Cardiac muscle cell (in vitro differentiated cells and primary cell): ENCODE measurements at regions not wholly inside any gene's neighbourhood (a gene's known extent, or its start where the extent isn't known, plus 50 kb on each side); places are given as distances from the start of the nearest gene placed in this dataset.

ENCODE experiments used
- DNase-seq, 2 donors: peaks; one replicate each; pipeline versions ENCODE4 v3.0.0 to v3.0.0-alpha.2; 2010 to 2017; ENCODE audit warnings: low read depth in 1 of 2, low spot score in 1 of 2
- H3K27ac ChIP-seq: fragments of 200-600 bp; sonication (generic); 2 replicates; pipeline ENCODE4 v1.5.1; 2016
- H3K27me3 ChIP-seq: fragments of 200-600 bp; sonication (generic); 2 replicates; pipeline ENCODE4 v1.6.0; 2016; ENCODE audit warnings: control low read depth
- H3K36me3 ChIP-seq: fragments of 200-600 bp; sonication (generic); 2 replicates; pipeline ENCODE4 v1.5.1; 2016; ENCODE audit warnings: control low read depth
- H3K4me1 ChIP-seq: fragments of 200-600 bp; sonication (generic); 2 replicates; pipeline ENCODE4 v1.8.1; 2017; ENCODE audit warnings: low read depth, mild to moderate bottlenecking, mixed run types
- H3K4me3 ChIP-seq: fragments of 200-600 bp; sonication (generic); 2 replicates; pipeline ENCODE4 v1.5.1; 2016; ENCODE audit warnings: mild to moderate bottlenecking
- H3K9me3 ChIP-seq: fragments of 200-600 bp; sonication (generic); 2 replicates; pipeline ENCODE4 v1.5.1; 2017; ENCODE audit warnings: low read depth, mild to moderate bottlenecking, control low read depth
- TF ChIP-seq, protein P1 (sequence below): IDR thresholded peaks from 2 replicates; pipeline ENCODE4 v1.5.1; 2012; ENCODE audit warnings: low read depth, mild to moderate bottlenecking, low read length

DNA sequence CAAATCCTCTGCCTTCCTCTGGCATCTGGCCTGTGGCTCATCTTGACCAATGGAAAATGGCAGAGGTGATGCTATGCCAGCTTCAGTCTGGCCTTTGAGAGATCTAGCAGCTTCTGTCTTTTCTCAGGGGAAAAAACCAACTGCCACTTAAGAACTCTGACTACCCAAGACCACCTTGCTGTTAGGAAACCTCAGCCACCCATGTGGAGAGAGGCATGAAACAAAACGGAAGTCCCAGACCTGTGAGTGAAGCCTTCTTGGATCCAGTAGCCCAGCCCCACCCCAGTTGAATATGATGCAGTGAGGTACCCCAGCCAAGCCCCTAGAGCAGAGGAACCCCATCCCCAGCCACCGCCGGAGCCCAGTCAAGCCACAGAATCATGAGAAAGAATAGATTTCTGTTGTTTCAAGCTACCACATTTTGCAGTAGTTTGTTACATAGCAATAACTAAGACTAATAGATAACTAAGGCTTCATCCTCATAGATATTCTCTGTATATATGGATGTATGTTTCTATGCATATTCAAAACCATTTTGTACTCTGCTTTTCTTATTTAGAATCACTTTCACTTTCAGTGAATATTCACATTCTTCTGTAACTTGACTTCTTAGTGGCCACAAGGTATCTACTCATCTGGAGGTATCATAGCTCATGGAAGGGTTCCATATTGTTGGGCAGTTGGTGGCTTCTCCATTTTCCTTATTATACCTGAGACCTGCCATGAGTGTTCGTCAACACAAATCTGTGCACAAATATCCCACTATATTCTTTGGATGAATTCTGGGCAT lies 142.1 kb downstream of the FBXO15 start:
- no peaks in the 10 kb centered on the region for H3K4me1 ChIP-seq
- TF ChIP-seq, protein P1, sequence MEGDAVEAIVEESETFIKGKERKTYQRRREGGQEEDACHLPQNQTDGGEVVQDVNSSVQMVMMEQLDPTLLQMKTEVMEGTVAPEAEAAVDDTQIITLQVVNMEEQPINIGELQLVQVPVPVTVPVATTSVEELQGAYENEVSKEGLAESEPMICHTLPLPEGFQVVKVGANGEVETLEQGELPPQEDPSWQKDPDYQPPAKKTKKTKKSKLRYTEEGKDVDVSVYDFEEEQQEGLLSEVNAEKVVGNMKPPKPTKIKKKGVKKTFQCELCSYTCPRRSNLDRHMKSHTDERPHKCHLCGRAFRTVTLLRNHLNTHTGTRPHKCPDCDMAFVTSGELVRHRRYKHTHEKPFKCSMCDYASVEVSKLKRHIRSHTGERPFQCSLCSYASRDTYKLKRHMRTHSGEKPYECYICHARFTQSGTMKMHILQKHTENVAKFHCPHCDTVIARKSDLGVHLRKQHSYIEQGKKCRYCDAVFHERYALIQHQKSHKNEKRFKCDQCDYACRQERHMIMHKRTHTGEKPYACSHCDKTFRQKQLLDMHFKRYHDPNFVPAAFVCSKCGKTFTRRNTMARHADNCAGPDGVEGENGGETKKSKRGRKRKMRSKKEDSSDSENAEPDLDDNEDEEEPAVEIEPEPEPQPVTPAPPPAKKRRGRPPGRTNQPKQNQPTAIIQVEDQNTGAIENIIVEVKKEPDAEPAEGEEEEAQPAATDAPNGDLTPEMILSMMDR: no peak

DNA sequence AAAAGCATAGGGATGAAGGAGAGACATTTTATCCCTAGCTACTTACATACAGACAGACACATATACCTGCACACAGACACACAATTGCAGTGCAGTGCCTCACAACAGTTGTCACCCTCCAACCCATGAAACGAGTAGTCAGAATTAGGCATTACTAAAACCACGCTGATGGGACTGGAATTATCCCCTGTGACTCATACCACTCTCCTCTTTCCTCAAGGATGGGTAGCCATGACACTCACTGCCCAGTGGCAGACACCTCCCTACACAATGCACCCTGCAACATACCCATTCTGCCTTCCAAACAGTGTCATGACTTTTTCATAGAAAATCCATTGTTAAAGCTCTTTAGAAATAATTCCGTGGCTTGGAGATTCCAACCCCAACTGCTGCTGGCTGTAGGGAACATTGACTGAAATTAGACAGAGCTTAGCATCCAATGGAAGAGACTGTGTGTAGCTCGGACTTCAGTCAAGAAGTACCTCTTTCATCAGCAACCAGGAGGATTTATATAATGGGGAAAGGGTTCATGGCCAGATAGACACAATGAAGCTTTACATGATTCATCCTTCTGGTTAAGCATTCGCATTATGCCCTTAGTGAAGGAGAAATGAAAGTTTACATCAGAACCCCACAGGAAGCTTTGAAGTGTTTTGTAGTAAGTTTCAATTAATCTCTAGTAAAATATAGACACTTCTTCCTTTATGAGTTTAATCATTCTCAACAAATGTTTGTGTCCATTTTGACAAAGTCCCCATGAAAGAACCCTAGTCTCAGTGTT lies 155.2 kb downstream of the FBXO15 start:
- no peaks in the 10 kb centered on the region for H3K4me1 ChIP-seq
- no peak for DNase-seq
- TF ChIP-seq, protein P1: no peak
- no peaks in the 10 kb centered on the region for H3K9me3 ChIP-seq
- H3K4me3 ChIP-seq: no peak overlapping the region
- H3K27me3 ChIP-seq: no peaks in the 10 kb centered on the region
- H3K27ac ChIP-seq: no peak overlapping the region
- no peaks in the 10 kb centered on the region for H3K36me3 ChIP-seq

More for the DNA sequence above, 142.1 kb downstream of the FBXO15 start:
- H3K27me3 ChIP-seq: no peaks in the 10 kb centered on the region
- no peaks in the 10 kb centered on the region for H3K9me3 ChIP-seq
- H3K27ac ChIP-seq: no peak overlapping the region
- no peak for DNase-seq
- H3K36me3 ChIP-seq: no peaks in the 10 kb centered on the region
- no peak overlapping the region for H3K4me3 ChIP-seq

DNA sequence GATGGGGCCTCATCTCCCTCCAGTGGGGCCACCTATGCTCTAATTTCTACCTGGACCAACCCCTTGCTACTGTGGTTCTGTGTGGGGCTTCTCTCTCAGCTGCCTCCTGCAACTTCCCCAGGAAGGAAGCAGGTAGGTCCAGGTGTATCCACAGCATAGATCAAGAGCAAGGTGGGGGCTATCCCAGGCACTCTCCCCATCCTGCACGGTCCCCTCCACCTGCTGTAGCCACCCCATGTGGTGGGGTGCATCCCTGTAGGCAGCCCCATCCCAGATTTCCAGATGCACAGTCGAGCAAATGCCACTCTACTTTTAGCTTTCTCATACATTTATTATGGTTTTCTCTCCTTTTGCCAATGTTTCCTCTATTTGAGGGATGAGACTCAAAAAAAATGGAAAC lies 156.1 kb downstream of the FBXO15 start:
- H3K27ac ChIP-seq: no peak overlapping the region
- no peak overlapping the region for H3K4me3 ChIP-seq
- no peaks in the 10 kb centered on the region for H3K27me3 ChIP-seq
- no peaks in the 10 kb centered on the region for H3K9me3 ChIP-seq
- TF ChIP-seq, protein P1: no peak
- no peaks in the 10 kb centered on the region for H3K4me1 ChIP-seq
- no peak for DNase-seq
- no peaks in the 10 kb centered on the region for H3K36me3 ChIP-seq

DNA sequence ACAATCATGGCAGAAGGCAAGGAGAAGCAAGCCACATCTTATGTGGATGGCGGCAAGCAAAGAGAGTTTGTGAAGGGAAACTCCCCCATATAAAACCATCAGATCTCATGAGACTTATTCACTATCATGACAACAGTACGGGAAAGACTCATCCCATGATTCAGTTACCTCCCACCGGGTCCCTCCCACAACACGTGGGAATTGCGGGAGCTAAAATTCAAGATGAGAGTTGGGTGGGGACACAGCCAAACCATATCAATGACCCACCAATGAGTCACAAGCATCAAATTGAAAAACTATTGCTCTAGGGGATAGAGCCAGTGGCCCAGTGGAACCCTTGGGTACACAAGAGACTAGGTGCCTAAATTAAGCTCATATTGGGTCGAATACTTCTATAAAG lies 157.4 kb downstream of the FBXO15 start:
- Histone ChIP-seq H3K4me1 (no peaks in the 10 kb centered on the region), H3K27ac (no peak overlapping the region), H3K36me3 (no peaks in the 10 kb centered on the region), H3K27me3 (no peaks in the 10 kb centered on the region), H3K9me3 (no peaks in the 10 kb centered on the region), H3K4me3 (no peak overlapping the region)
- no peak for DNase-seq
- TF ChIP-seq, protein P1: no peak

DNA sequence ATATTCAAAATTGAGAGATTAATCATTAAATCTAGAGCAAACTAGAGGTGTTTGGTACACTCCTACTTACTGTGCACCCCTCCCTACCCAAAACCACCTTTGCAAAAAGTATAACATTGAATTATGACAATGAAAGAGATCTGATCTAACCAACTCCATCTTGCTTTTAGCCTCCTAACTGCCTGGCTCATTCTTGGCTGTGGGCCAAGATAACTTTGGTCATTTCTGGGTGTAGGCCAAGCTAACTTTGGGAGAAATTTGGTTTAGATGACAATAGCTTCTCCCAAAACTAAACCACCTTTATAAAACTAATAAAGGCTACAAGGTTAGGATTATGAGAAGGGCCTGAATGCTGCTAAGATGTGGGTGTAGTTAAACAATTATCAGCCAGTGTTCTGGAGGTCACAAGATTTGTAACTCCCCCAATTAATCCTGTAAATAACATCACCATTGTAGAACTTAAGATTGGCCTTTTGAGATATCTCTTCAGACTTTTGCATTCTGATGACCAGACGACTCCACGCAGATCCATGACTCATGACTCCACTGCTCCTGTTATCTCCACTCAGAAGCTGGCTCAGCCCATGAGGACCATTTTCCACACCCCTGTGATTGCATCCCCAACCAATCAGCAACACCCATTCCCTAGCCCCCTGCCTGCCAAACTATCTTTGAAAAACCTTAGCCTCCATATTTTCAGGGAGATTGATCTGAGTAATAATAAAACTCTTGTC lies 160.2 kb downstream of the FBXO15 start:
- Histone ChIP-seq H3K27me3 (no peaks in the 10 kb centered on the region), H3K9me3 (no peaks in the 10 kb centered on the region), H3K4me1 (no peaks in the 10 kb centered on the region), H3K36me3 (no peaks in the 10 kb centered on the region), H3K4me3 (no peak overlapping the region), H3K27ac (no peak overlapping the region)
- TF ChIP-seq, protein P1: no peak
- no peak for DNase-seq
